IMR-90 (cell line): ENCODE measurements at regions not wholly inside any gene's neighbourhood (a gene's known extent, or its start where the extent isn't known, plus 50 kb on each side); places are given as distances from the start of the nearest gene placed in this dataset.

ENCODE experiments used
- CEBPB ChIP-seq: IDR thresholded peaks from 2 replicates; pipeline ENCODE4 v1.6.1; 2012; ENCODE audit warnings: low read depth, low read length, improper control_type of control experiment
- CHD1 ChIP-seq: IDR thresholded peaks from 2 replicates; pipeline ENCODE4 v1.6.1; 2012; ENCODE audit warnings: low read depth, low read length, improper control_type of control experiment
- CTCF ChIP-seq: conservative IDR thresholded peaks from 2 replicates; pipeline ENCODE4 v1.5.1; 2012; ENCODE audit warnings: mild to moderate bottlenecking, low read depth, low read length, improper control_type of control experiment
- ELK1 ChIP-seq: fragments of 150-350 bp; IDR thresholded peaks from 2 replicates; pipeline ENCODE4 v1.6.1; 2016; ENCODE audit warnings: low read depth, mild to moderate bottlenecking, low read length, moderate library complexity, borderline replicate concordance
- FOS ChIP-seq: fragments of 150-350 bp; IDR thresholded peaks from 2 replicates; pipeline ENCODE4 v1.6.1; 2016; ENCODE audit warnings: low read depth, low read length
- MAZ ChIP-seq: IDR thresholded peaks from 2 replicates; pipeline ENCODE4 v1.6.1; 2012; ENCODE audit warnings: low read depth, mild to moderate bottlenecking, low read length, improper control_type of control experiment, moderate library complexity, borderline replicate concordance
- POLR2A ChIP-seq: IDR thresholded peaks from 2 replicates; pipeline ENCODE4 v1.6.1; 2012; ENCODE audit warnings: mild to moderate bottlenecking, low read depth, low read length
- RAD21 ChIP-seq: IDR thresholded peaks from 2 replicates; pipeline ENCODE4 v1.6.1; 2012; ENCODE audit warnings: low read length, improper control_type of control experiment
- RCOR1 ChIP-seq: IDR thresholded peaks from 2 replicates; pipeline ENCODE4 v1.6.1; 2012; ENCODE audit warnings: mild to moderate bottlenecking, low read length, improper control_type of control experiment; ENCODE audit not compliant: insufficient replicate concordance
- RFX5 ChIP-seq: IDR thresholded peaks from 2 replicates; pipeline ENCODE4 v1.8.0; 2012; ENCODE audit warnings: low read depth, mild to moderate bottlenecking, low read length, moderate library complexity
- SMC3 ChIP-seq: fragments of 150-350 bp; IDR thresholded peaks from 2 replicates; pipeline ENCODE4 v1.6.1; 2016; ENCODE audit warnings: low read depth, mild to moderate bottlenecking, antibody characterized with exemption, low read length, moderate library complexity
- USF2 ChIP-seq: fragments of 150-350 bp; IDR thresholded peaks from 2 replicates; pipeline ENCODE4 v1.6.1; 2017; ENCODE audit warnings: mild to moderate bottlenecking, antibody characterized with exemption, low read length, low read depth

- TF ChIP-seq POLR2A (no peak), CTCF (no peak), CEBPB (no peak), SMC3 (no peak), MAZ (no peak), USF2 (no peak), RFX5 (no peak), RAD21 (no peak), FOS (no peak), RCOR1 (no peak), CHD1 (no peak), ELK1 (no peak)
These were observed 88.4 kb upstream of the RASGRP1 start for GRCh38 chr15:38652998-38653397.
